H1 (cell line): ENCODE measurements at regions not wholly inside any gene's neighbourhood (a gene's known extent, or its start where the extent isn't known, plus 50 kb on each side); places are given as distances from the start of the nearest gene placed in this dataset.

Experiments
- CTCF ChIA-PET: fragments of 300-600 bp; sonication (Branson Sonifier 250); formaldehyde crosslinking; loops from one replicate; lab custom pipeline; 2021; ENCODE audit not compliant: partially characterized antibody; lab: Charles Lee
- POLR2A ChIA-PET: fragments of 300-600 bp; sonication (Branson Sonifier 250); formaldehyde crosslinking; loops from one replicate; lab custom pipeline; 2021; ENCODE audit warnings: inconsistent platforms; ENCODE audit not compliant: partially characterized antibody; lab: Charles Lee
- DNase-seq, 2 experiments: peaks; one replicate each; pipeline versions ENCODE4 v3.0.0 to v3.0.0-alpha.2; 2010 to 2022; ENCODE audit warnings: low spot score in 2 of 2, low read depth in 1 of 2, mixed read lengths in 1 of 2
- FAIRE-seq: peaks from 2 replicates; lab custom pipeline; 2011; peaks lifted over from hg19 to GRCh38; lab: Jason Lieb, UNC
- H2AFZ ChIP-seq: 2 replicates; pipeline ENCODE4 v1.8.1; 2012; ENCODE audit warnings: low read length, inconsistent platforms
- H2AK5ac ChIP-seq: 2 replicates; pipeline ENCODE4 v1.6.1; 2013; ENCODE audit warnings: low read depth, low read length
- H2BK120ac ChIP-seq: replicated peaks from 2 replicates; pipeline ENCODE3; 2013; ENCODE audit warnings: low read depth, low read length, inconsistent platforms
- H2BK12ac ChIP-seq: 2 replicates; pipeline ENCODE4 v1.6.1; 2013; ENCODE audit warnings: low read depth, low read length
- H2BK15ac ChIP-seq: 2 replicates; pipeline ENCODE4 v1.6.1; 2013; ENCODE audit warnings: low read length
- H2BK20ac ChIP-seq: 2 replicates; pipeline ENCODE4 v1.6.1; 2013; ENCODE audit warnings: low read length
- H2BK5ac ChIP-seq: 2 replicates; pipeline ENCODE4 v1.6.1; 2013; ENCODE audit warnings: low read depth, low read length
- H3K14ac ChIP-seq: 2 replicates; pipeline ENCODE4 v1.6.1; 2013; ENCODE audit warnings: inconsistent platforms; ENCODE audit not compliant: insufficient read length
- H3K18ac ChIP-seq: 2 replicates; pipeline ENCODE4 v1.6.1; 2013; ENCODE audit warnings: low read length; ENCODE audit errors: extremely low read depth
- H3K23ac ChIP-seq: 2 replicates; pipeline ENCODE4 v1.6.1; 2013; ENCODE audit warnings: inconsistent platforms; ENCODE audit not compliant: insufficient read length
- H3K23me2 ChIP-seq: 2 replicates; pipeline ENCODE4 v1.6.1; 2013; ENCODE audit warnings: low read depth, low read length
- H3K27ac ChIP-seq: 2 replicates; pipeline ENCODE4 v1.6.1; 2011; ENCODE audit warnings: low read depth, low read length, inconsistent platforms
- H3K27me3 ChIP-seq, 4 experiments: replicated peaks in 1 of 4; 1 replicate in 1 of 4; 2 replicates in 3 of 4; pipeline versions ENCODE4 v1.6.1 to v1.8.1; 2011 to 2013; ENCODE audit warnings: low read length in 3 of 4, mild to moderate bottlenecking in 3 of 4, inconsistent platforms in 2 of 4, mixed read lengths in 2 of 4, moderate library complexity in 1 of 4; ENCODE audit not compliant: control insufficient read depth in 3 of 4, insufficient read depth in 3 of 4; ENCODE audit errors: extremely low read depth in 1 of 4
- H3K36me3 ChIP-seq, 4 experiments: 2 replicates each; pipeline versions ENCODE4 v1.6.1 to v1.8.1; 2011 to 2013; ENCODE audit warnings: mild to moderate bottlenecking in 4 of 4, low read length in 3 of 4, moderate library complexity in 2 of 4, control low read depth in 1 of 4, inconsistent platforms in 1 of 4; ENCODE audit not compliant: insufficient read depth in 4 of 4, control insufficient read depth in 2 of 4
- H3K4ac ChIP-seq: replicated peaks from 2 replicates; pipeline ENCODE3; 2013; ENCODE audit warnings: low read length, low read depth, mixed read lengths, inconsistent platforms; ENCODE audit not compliant: insufficient read length
- H3K4me1 ChIP-seq, 4 experiments: replicated peaks in 1 of 4; 1 replicate in 1 of 4; 2 replicates in 3 of 4; pipeline versions ENCODE4 v1.6.1 to v1.8.1; 2011 to 2013; ENCODE audit warnings: low read length in 3 of 4, inconsistent platforms in 2 of 4, mixed read lengths in 1 of 4; ENCODE audit not compliant: insufficient read depth in 4 of 4, control insufficient read depth in 3 of 4
- H3K4me2 ChIP-seq, 2 experiments: 2 replicates each; pipeline versions ENCODE4 v1.6.1 to v1.8.1; 2011 to 2013; ENCODE audit warnings: low read depth in 2 of 2, low read length in 2 of 2, control low read depth in 1 of 2, inconsistent platforms in 1 of 2, mild to moderate bottlenecking in 1 of 2; ENCODE audit not compliant: insufficient read depth in 1 of 2
- H3K4me3 ChIP-seq, 4 experiments: fragments of 200-600, 300-600 bp in 1 of 4; sonication (generic), shearing (Covaris generic), sonication (Bioruptor Twin) in 1 of 4; 2 replicates each; pipeline versions ENCODE4 v1.5.1 to v1.8.1; 2011 to 2016; ENCODE audit warnings: low read length in 4 of 4, low read depth in 3 of 4, control low read depth in 2 of 4, inconsistent platforms in 2 of 4, mild to moderate bottlenecking in 2 of 4, mixed read lengths in 1 of 4, moderate library complexity in 1 of 4; ENCODE audit not compliant: insufficient read depth in 2 of 4; ENCODE audit errors: extremely low read depth in 1 of 4
- H3K56ac ChIP-seq: replicated peaks from 2 replicates; pipeline ENCODE3; 2013; ENCODE audit warnings: low read depth, mild to moderate bottlenecking, mixed read lengths, low read length, inconsistent platforms; ENCODE audit not compliant: insufficient read length
- H3K79me1 ChIP-seq: 2 replicates; pipeline ENCODE4 v1.6.1; 2013; ENCODE audit warnings: low read depth, low read length, control low read depth
- H3K79me2 ChIP-seq, 2 experiments: 2 replicates each; pipeline versions ENCODE4 v1.6.1 to v1.8.1; 2012 to 2013; ENCODE audit warnings: low read length in 2 of 2, mild to moderate bottlenecking in 2 of 2, inconsistent platforms in 1 of 2; ENCODE audit not compliant: insufficient read depth in 2 of 2, control insufficient read depth in 1 of 2
- H3K9ac ChIP-seq, 4 experiments: replicated peaks in 1 of 4; 1 replicate in 1 of 4; 2 replicates in 3 of 4; pipeline versions ENCODE4 v1.6.1 to v1.8.1; 2011 to 2013; ENCODE audit warnings: low read depth in 3 of 4, low read length in 3 of 4, control low read depth in 2 of 4, mild to moderate bottlenecking in 2 of 4, moderate library complexity in 2 of 4, inconsistent platforms in 1 of 4; ENCODE audit errors: extremely low read depth in 1 of 4
- H3K9me3 ChIP-seq, 2 experiments: 2 replicates each; pipeline versions ENCODE4 v1.6.1 to v1.8.1; 2012 to 2013; ENCODE audit warnings: mild to moderate bottlenecking in 2 of 2, moderate library complexity in 2 of 2, control low read depth in 1 of 2, inconsistent platforms in 1 of 2, low read depth in 1 of 2, low read length in 1 of 2, mixed read lengths in 1 of 2; ENCODE audit not compliant: insufficient read depth in 2 of 2
- H4K20me1 ChIP-seq, 2 experiments: replicated peaks in 1 of 2; 2 replicates each; pipeline versions ENCODE3 to v1.8.1; 2011 to 2013; ENCODE audit warnings: inconsistent platforms in 2 of 2, low read length in 2 of 2, mild to moderate bottlenecking in 1 of 2; ENCODE audit not compliant: insufficient read depth in 2 of 2, control insufficient read depth in 1 of 2
- H4K5ac ChIP-seq: 2 replicates; pipeline ENCODE4 v1.6.1; 2013; ENCODE audit warnings: low read length, low read depth, mixed read lengths, inconsistent platforms; ENCODE audit not compliant: insufficient read length
- H4K8ac ChIP-seq: 2 replicates; pipeline ENCODE4 v1.8.0; 2013; ENCODE audit warnings: mild to moderate bottlenecking, moderate library complexity, low read length, inconsistent platforms; ENCODE audit not compliant: insufficient read depth; ENCODE audit errors: extremely low read depth
- H4K91ac ChIP-seq: replicated peaks from 2 replicates; pipeline ENCODE3; 2013; ENCODE audit warnings: low read length, mixed read lengths, inconsistent platforms; ENCODE audit not compliant: insufficient read length
- ASH2L ChIP-seq: fragments of 200-600, 300-600 bp; sonication (generic); IDR thresholded peaks from one replicate; pipeline ENCODE4 v1.7.1; 2017; ENCODE audit warnings: low read length
- BACH1 ChIP-seq: IDR thresholded peaks from 2 replicates; pipeline ENCODE4 v1.6.1; 2012; ENCODE audit warnings: low read length, improper control_type of control experiment
- CEBPB ChIP-seq: IDR thresholded peaks from 2 replicates; pipeline ENCODE4 v1.6.1; 2012; ENCODE audit warnings: low read depth, low read length
- CTBP2 ChIP-seq: IDR thresholded peaks from 2 replicates; pipeline ENCODE4 v1.7.0; 2011; ENCODE audit warnings: borderline replicate concordance, mild to moderate bottlenecking, moderate library complexity, mixed read lengths, low read length; ENCODE audit not compliant: insufficient read depth, insufficient read length
- FOSL1 ChIP-seq: IDR thresholded peaks from 2 replicates; pipeline ENCODE4 v1.6.1; 2011; ENCODE audit warnings: mild to moderate bottlenecking, low read depth, low read length, moderate library complexity; ENCODE audit not compliant: insufficient read depth
- HDAC6 ChIP-seq: IDR thresholded peaks from one replicate; pipeline ENCODE4 v1.7.1; 2012; ENCODE audit warnings: low read depth, mild to moderate bottlenecking, inconsistent platforms, low read length, moderate library complexity
- PHF8 ChIP-seq: fragments of 200-600 bp; sonication (generic); conservative IDR thresholded peaks from 2 replicates; pipeline ENCODE4 v1.7.1; 2012; ENCODE audit warnings: low read depth, mild to moderate bottlenecking, inconsistent platforms, low read length, moderate library complexity
- POU5F1 ChIP-seq: IDR thresholded peaks from 2 replicates; pipeline ENCODE4 v1.6.1; 2011; ENCODE audit warnings: low read depth, mild to moderate bottlenecking, low read length, moderate library complexity
- RAD21 ChIP-seq, 2 experiments: IDR thresholded peaks in 1 of 2; conservative IDR thresholded peaks in 1 of 2; 2 replicates each; pipeline ENCODE4 v1.6.1; 2011; ENCODE audit warnings: low read depth in 2 of 2, low read length in 2 of 2, improper control_type of control experiment in 1 of 2, inconsistent platforms in 1 of 2, mild to moderate bottlenecking in 1 of 2, moderate library complexity in 1 of 2
- RFX5 ChIP-seq: IDR thresholded peaks from 2 replicates; pipeline ENCODE4 v1.6.1; 2011; ENCODE audit warnings: low read depth, low read length, improper control_type of control experiment, borderline replicate concordance
- SIRT6 ChIP-seq: IDR thresholded peaks from one replicate; pipeline ENCODE4 v1.7.1; 2012; ENCODE audit warnings: low read length, inconsistent platforms
- SP1 ChIP-seq: IDR thresholded peaks from 2 replicates; pipeline ENCODE4 v1.6.1; 2011; ENCODE audit warnings: low read depth, low read length
- SRF ChIP-seq: IDR thresholded peaks from 2 replicates; pipeline ENCODE4 v1.6.1; 2011; ENCODE audit warnings: mild to moderate bottlenecking, low read depth, low read length, moderate library complexity
- TAF7 ChIP-seq: optimal IDR thresholded peaks from 2 replicates; pipeline ENCODE3; 2011; ENCODE audit warnings: low read depth, mild to moderate bottlenecking, inconsistent platforms, low read length, moderate library complexity, borderline replicate concordance
- WGBS, 2 experiments: shearing (Covaris generic) in 1 of 2; methylation state at CpG; one replicate each; pipeline versions ENCODE4 v1.1.6 to v1.1.7; 2013 to 2015; ENCODE audit warnings: low lambda C conversion rate in 2 of 2, mixed read lengths in 2 of 2, inconsistent platforms in 1 of 2, low coverage in 1 of 2, missing lambda C conversion rate in 1 of 2; ENCODE audit not compliant: insufficient replicate concordance in 2 of 2, insufficient coverage in 1 of 2, insufficient read length in 1 of 2; ENCODE audit errors: extremely low coverage in 1 of 2, missing lambda C conversion rate in 1 of 2; 5-methylcytosine and 5-hydroxymethylcytosine counted together

- no peak overlapping the region for H2AK5ac ChIP-seq
- no peak overlapping the region for H4K91ac ChIP-seq
- H3K23me2 ChIP-seq: no peaks in the 10 kb centered on the region
- no peak overlapping the region for H3K56ac ChIP-seq
- POLR2A ChIA-PET: no interaction called here
- 59% methylated on average over 7 of the region's 7 CpGs; no CpG with 5 or more reads in 1 of the 2 experiments for WGBS, 2 experiments
- H2BK120ac ChIP-seq: no peak overlapping the region
- no peak overlapping the region for H2BK15ac ChIP-seq
- no peak overlapping the region for H3K27ac ChIP-seq
- FAIRE-seq (no peak), DNase-seq (no peak)
- peaks cover 0 to 2% (median 0%) of the 10 kb centered on the region in 4 experiments; a peak in 1 of 7 replicates for H3K4me1 ChIP-seq
- TF ChIP-seq PHF8 (no peak), ASH2L (no peak), RFX5 (no peak), SRF (no peak), HDAC6 (no peak), SIRT6 (no peak), RAD21 (IDR thresholded peaks at IDR 0.05 in 1 of 2, conservative IDR thresholded peaks at IDR 0.05 in 1 of 2; ENCODE audit: low read depth in 2 of 2, low read length in 2 of 2) (no peak), BACH1 (no peak), POU5F1 (no peak), FOSL1 (no peak), TAF7 (no peak), SP1 (no peak), CEBPB (no peak), CTBP2 (no peak)
- H3K79me2 ChIP-seq: no peaks in the 10 kb centered on the region
- CTCF ChIA-PET: interaction anchor here (0.9 to 2.9 kb wide), 8 partner anchors 9 to 879 kb away, joined by 3 to 10 read pairs (median 4); no protein-coding TSS in a partner anchor
- no peak overlapping the region for H4K5ac ChIP-seq
- H3K14ac ChIP-seq: no peak overlapping the region
- H3K4me3 ChIP-seq: no peak overlapping the region
- H3K23ac ChIP-seq: no peak overlapping the region
- no peak overlapping the region for H2BK5ac ChIP-seq
- H3K18ac ChIP-seq: no peak overlapping the region
- H3K36me3 ChIP-seq: no peaks in the 10 kb centered on the region
- no peak overlapping the region for H3K4ac ChIP-seq
- H2BK20ac ChIP-seq: no peak overlapping the region
- no peak overlapping the region for H2BK12ac ChIP-seq
- H4K8ac ChIP-seq: no peak overlapping the region
- no peak overlapping the region for H3K4me2 ChIP-seq
- no peak overlapping the region for H3K9ac ChIP-seq
- no peaks in the 10 kb centered on the region for H4K20me1 ChIP-seq
- no peak overlapping the region for H2AFZ ChIP-seq
- H3K9me3 ChIP-seq: 0 out of 4 replicates have a peak, but pooled peaks cover 0 to 3% of the 10 kb centered on the region in 2 experiments
- H3K27me3 ChIP-seq: no peaks in the 10 kb centered on the region
- no peaks in the 10 kb centered on the region for H3K79me1 ChIP-seq
These were observed 724.9 kb upstream of the ARRDC4 start for GRCh38 chr15:97235611-97235985.
